GM18909 (cell line): ENCODE measurements at regions not wholly inside any gene's neighbourhood (a gene's known extent, or its start where the extent isn't known, plus 50 kb on each side); places are given as distances from the start of the nearest gene placed in this dataset.

Experiments
- ATAC-seq: cut with Tn5 transposase; IDR thresholded peaks from one replicate; pipeline ENCODE4 v1.9.1; 2021; ENCODE audit warnings: mild to moderate bottlenecking; ENCODE audit not compliant: unreplicated experiment, poor library complexity

GRCh38 chr6:90805619-90806155 is 218.8 kb upstream of the MAP3K7 start:
- no peak for ATAC-seq

GRCh38 chr6:90803956-90804355 is 217.1 kb upstream of the MAP3K7 start:
- no peak for ATAC-seq

GRCh38 chr6:90795078-90795477 is 208.2 kb upstream of the MAP3K7 start:
- ATAC-seq = no peak

GRCh38 chr6:90793771-90794170 is 206.9 kb upstream of the MAP3K7 start:
- ATAC-seq = no peak

- no peak for ATAC-seq
These were observed 203.8 kb upstream of the MAP3K7 start for GRCh38 chr6:90790696-90791095.

GRCh38 chr6:90790058-90790457 is 203.2 kb upstream of the MAP3K7 start:
- no peak for ATAC-seq

- ATAC-seq = no peak
These were observed 201.9 kb upstream of the MAP3K7 start for GRCh38 chr6:90788781-90789180.

GRCh38 chr6:90787446-90787845 is 200.6 kb upstream of the MAP3K7 start:
- ATAC-seq = no peak

GRCh38 chr6:90780778-90781177 is 193.9 kb upstream of the MAP3K7 start:
- no peak for ATAC-seq

- ATAC-seq = no peak
These were observed 193.3 kb upstream of the MAP3K7 start for GRCh38 chr6:90780141-90780540.

GRCh38 chr6:90778417-90779203 is 191.7 kb upstream of the MAP3K7 start:
- ATAC-seq = no peak

- ATAC-seq = no peak
These were observed 183.9 kb upstream of the MAP3K7 start for GRCh38 chr6:90770778-90771177.

GRCh38 chr6:90765895-90766294 is 179.0 kb upstream of the MAP3K7 start:
- no peak for ATAC-seq

GRCh38 chr6:90765491-90765890 is 178.6 kb upstream of the MAP3K7 start:
- no peak for ATAC-seq

- ATAC-seq = no peak
These were observed 177.1 kb upstream of the MAP3K7 start for GRCh38 chr6:90764001-90764400.

GRCh38 chr6:90759664-90760063 is 172.8 kb upstream of the MAP3K7 start:
- no peak for ATAC-seq

GRCh38 chr6:90758741-90759140 is 171.9 kb upstream of the MAP3K7 start:
- no peak for ATAC-seq

GRCh38 chr6:90753820-90754643 is 167.2 kb upstream of the MAP3K7 start:
- ATAC-seq = no peak

- no peak for ATAC-seq
These were observed 152.9 kb upstream of the MAP3K7 start for GRCh38 chr6:90739802-90740201.

- no peak for ATAC-seq
These were observed 152.5 kb upstream of the MAP3K7 start for GRCh38 chr6:90739339-90739738.

GRCh38 chr6:90730151-90730673 is 143.3 kb upstream of the MAP3K7 start:
- peak; percentile 95 for ATAC-seq
